ENCODE measurements at regions not wholly inside any gene's neighbourhood (a gene's known extent, or its start where the extent isn't known, plus 50 kb on each side); places are given as distances from the start of the nearest gene placed in this dataset.

GRCh38 chr12:123100882-123101281 lies 50.0 kb downstream of the PITPNM2 start:
- no peak for DNase-seq (ENCODE audit: low read depth in 2 of 2)

DNA sequence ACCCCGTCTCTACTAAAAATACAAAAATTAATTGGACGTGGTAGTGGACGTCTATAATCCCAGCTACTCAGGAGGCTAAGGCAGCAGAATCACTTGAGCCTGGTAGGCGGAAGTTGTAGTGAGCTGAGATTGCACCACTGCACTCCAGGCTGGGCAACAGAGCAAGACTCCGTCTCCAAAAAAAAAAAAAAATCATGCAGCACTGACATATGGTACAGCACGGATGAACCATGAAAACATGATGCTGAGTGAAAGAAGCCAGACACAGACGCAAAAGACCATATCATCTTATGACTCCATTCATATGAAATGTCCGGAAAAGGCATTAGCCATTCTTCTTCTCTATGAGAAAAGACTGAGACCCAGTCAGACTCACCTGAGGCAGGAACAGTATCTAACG lies 50.4 kb downstream of the PITPNM2 start:
- no peak for DNase-seq (ENCODE audit: low read depth in 2 of 2)

GRCh38 chr12:123099560-123100192 lies 51.2 kb downstream of the PITPNM2 start:
- DNase-seq (ENCODE audit: low read depth in 2 of 2) = no peak

GRCh38 chr12:123098780-123099179 lies 52.1 kb downstream of the PITPNM2 start:
- DNase-seq (ENCODE audit: low read depth in 2 of 2) = no peak

DNA sequence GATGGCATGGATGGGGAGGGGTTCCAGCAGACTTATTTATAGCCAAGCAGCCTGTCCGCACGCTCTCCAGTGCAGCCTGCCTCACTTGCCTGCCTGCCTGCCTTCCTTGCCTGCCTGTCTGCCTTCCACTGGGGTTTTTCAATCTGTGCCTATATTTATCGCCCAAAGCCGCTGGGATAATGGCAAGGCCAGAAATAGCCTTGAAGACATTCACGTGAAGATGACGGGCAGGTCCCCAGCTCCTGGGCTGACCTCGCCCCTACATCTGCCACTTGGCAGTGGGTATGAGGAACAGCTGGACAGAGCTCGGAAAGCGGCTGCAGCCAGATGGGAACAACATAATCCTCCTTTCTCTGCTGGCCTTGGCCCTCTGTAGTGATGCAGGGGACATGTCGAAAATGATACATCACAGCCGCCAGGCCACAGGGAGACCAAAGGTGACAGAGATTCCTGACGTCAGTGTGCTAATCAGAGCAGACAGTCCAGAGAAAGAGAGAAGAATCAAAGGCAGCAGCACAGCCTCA lies 53.3 kb downstream of the PITPNM2 start:
- DNase-seq (ENCODE audit: low read depth in 2 of 2) = no peak

DNA sequence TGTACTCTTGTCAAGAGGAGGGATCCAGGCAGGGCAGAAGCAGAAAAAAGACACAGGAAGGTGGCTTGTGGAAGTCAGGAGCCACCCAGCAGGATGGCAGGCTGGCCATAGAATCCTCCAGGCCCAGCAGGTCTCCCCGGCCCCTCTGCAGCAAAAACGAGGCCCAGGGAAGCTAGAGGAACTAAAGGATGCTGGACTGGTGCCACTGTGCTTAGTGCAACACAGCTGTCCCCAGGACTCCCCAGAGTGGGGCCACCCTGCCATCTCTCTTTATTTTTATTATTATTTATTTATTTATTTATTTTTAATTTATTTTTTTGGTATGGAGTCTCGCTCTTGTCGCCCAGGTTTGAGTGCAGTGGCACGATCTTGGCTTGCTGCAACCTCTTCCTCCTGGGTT lies 54.1 kb downstream of the PITPNM2 start:
- DNase-seq (ENCODE audit: low read depth in 2 of 2) = no peak

DNA sequence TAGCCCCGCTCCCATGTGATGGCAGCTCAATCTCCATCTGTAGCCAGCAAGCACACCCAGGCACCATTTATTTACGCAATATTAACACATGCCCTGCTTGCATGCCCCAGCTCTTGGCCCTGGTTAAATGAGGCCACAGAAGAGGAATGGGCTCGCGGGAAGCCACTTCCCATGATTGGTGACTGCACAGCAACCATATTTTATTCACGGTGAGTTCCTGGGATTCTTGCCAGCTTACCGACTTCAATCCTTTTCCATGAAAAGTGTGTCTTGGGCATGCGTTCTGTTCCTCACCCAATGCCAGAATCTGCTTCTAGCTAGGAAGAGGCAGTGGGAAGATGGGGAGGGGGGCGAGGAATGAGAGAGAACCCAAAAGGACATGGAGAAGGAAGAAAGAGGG lies 54.7 kb downstream of the PITPNM2 start:
- DNase-seq (ENCODE audit: low read depth in 2 of 2) = no peak

GRCh38 chr12:123095078-123095881 lies 55.6 kb downstream of the PITPNM2 start:
- no peak for DNase-seq (ENCODE audit: low read depth in 2 of 2)

GRCh38 chr12:123094349-123095077 lies 56.4 kb downstream of the PITPNM2 start:
- DNase-seq (ENCODE audit: low read depth in 2 of 2) = no peak

GRCh38 chr12:123092866-123093265 lies 58.0 kb downstream of the PITPNM2 start:
- no peak for DNase-seq (ENCODE audit: low read depth in 2 of 2)

- no peak for DNase-seq (ENCODE audit: low read depth in 2 of 2)
Observed at GRCh38 chr12:123091230-123092150, 59.4 kb downstream of the PITPNM2 start.

GRCh38 chr12:123089631-123090353 lies 61.1 kb downstream of the PITPNM2 start:
- DNase-seq (ENCODE audit: low read depth in 2 of 2) = no peak

DNA sequence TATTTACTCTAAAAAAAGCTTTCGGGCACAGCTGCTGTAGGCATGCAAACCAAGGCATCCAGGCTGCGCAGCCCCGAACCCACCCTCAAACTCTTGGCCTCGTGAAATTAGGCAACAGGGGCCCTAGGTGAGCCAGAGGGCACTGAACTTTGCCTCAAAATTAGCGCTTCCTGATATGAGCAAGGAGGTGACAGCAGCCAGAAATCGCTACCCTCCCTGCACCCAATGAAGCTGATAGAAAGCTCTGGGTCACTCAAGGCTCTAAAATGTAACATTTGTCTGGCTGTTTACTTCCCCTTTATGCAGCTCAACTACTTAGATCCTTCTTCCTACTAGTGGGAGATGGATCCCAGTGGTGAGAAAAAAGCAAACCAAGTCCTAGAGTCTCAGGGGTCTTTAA lies 61.8 kb downstream of the PITPNM2 start:
- no peak for DNase-seq (ENCODE audit: low read depth in 2 of 2)

- DNase-seq (ENCODE audit: low read depth in 2 of 2) = no peak
Observed at GRCh38 chr12:123085730-123086487, 65.0 kb downstream of the PITPNM2 start.

- DNase-seq (ENCODE audit: low read depth in 2 of 2) = no peak
Observed at GRCh38 chr12:123085066-123085465, 65.8 kb downstream of the PITPNM2 start.

DNA sequence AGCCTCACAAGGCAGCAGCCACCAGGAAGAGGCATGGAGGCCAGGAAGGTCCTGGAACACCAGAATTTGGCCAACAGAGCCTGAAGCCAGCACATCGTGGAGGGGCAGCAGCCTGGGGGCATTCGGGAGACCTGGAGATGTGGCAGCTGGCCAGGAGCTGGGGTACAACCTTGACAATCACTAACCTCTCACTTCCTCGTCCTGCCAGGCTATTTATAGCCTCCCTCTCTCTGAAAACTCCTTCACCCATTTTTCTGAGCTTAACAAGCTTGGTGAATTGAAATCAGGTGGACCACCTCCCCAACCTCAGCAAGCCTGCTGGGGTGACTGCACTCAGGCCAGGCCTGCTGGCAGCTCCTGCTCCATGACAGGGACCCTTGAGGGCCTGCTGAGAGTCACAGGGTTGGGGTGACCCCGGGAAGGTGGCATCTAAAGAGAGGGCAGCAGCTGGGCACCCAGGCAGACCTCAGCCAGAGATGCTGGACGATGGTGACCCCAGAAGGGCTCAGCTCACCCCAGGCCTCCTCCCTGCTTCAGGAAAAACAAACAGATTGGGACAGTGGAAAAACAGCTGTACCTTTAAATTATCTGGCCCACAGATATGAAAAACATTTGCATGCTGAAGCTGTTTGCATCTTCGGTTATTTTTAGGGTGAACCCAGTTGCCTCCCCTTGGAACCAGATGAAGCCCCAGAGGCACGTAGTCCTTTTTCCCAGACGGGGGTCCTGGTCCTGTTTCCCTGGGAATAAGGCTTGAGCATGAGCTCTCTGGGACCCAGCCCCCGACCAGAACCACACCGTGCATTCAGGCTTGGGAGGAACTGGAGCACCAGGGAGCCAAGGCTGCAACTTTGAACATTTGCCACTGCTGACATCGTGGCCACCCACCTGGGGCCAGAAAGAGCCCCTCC lies 67.0 kb downstream of the PITPNM2 start:
- no peak for DNase-seq (ENCODE audit: low read depth in 2 of 2)

DNA sequence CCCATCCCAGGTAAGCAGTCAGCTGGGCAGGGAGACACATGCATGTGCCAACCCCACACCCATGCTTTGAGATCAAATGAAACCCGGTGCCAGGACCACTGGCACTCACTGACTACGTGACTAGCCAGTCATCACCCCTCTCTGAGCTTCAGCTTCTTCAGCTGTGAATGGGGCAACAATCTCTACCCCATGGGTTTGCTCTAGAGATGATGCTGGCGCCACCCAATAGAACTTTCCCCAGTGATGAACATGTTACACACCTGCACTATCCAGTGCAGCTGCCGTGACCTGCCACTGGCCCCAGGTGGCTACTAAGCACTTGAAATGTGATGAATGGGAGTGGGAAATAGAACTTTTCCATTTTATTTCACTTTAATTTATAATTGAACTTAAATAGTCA lies 70.3 kb downstream of the PITPNM2 start:
- DNase-seq (ENCODE audit: low read depth in 2 of 2) = no peak

GRCh38 chr12:123078531-123079155 lies 72.2 kb downstream of the PITPNM2 start:
- no peak for DNase-seq (ENCODE audit: low read depth in 2 of 2)

DNA sequence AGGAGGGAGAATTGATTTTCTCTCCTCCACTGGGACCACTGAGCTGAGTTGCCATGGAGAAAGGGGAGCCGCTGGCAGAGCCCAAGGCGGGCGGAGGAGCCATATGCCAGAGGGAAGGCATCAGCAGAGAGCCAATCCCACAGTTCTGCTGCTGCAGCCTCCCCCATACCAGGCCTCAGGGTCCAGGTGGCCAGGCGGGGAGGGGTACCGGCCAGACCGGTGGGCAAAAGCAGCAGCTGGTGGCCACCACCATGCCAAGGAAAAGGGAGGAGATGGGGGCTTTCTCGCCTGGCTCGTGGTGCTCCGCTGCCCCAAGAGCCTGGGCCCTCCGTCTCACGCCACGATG lies 72.8 kb downstream of the PITPNM2 start:
- no peak for DNase-seq (ENCODE audit: low read depth in 2 of 2)
